Keratinocyte (primary cell): ENCODE measurements at regions not wholly inside any gene's neighbourhood (a gene's known extent, or its start where the extent isn't known, plus 50 kb on each side); places are given as distances from the start of the nearest gene placed in this dataset.

Source experiments
- DNase-seq: peaks from one replicate; pipeline ENCODE4 v3.0.0-alpha.2; 2011; ENCODE audit warnings: low read depth, missing footprints, low spot score
- FAIRE-seq: peaks from 2 replicates; lab custom pipeline; 2011; peaks lifted over from hg19 to GRCh38; lab: Jason Lieb, UNC
- H2AFZ ChIP-seq: 2 replicates; pipeline ENCODE4 v1.6.0; 2012; ENCODE audit warnings: low read length, control low read depth, inconsistent platforms; ENCODE audit not compliant: control insufficient read depth
- H3K27ac ChIP-seq: 2 replicates; pipeline ENCODE4 v1.5.1; 2011; ENCODE audit warnings: low read length; ENCODE audit not compliant: control insufficient read depth, insufficient read depth
- H3K27me3 ChIP-seq: 3 replicates; pipeline ENCODE4 v1.6.0; 2011; ENCODE audit warnings: low read length; ENCODE audit not compliant: control insufficient read depth, insufficient read depth; ENCODE audit errors: extremely low read depth
- H3K36me3 ChIP-seq, 2 experiments: 2 replicates in 1 of 2; 3 replicates in 1 of 2; pipeline ENCODE4 v1.5.1; 2011; ENCODE audit warnings: low read length in 2 of 2, mild to moderate bottlenecking in 1 of 2; ENCODE audit not compliant: control insufficient read depth in 2 of 2, insufficient read depth in 2 of 2; ENCODE audit errors: extremely low read depth in 1 of 2
- H3K4me1 ChIP-seq: 3 replicates; pipeline ENCODE4 v1.5.1; 2011; ENCODE audit warnings: low read length; ENCODE audit not compliant: control insufficient read depth, insufficient read depth; ENCODE audit errors: extremely low read depth
- H3K4me2 ChIP-seq: 3 replicates; pipeline ENCODE4 v1.6.0; 2011; ENCODE audit warnings: low read depth, low read length; ENCODE audit not compliant: control insufficient read depth, insufficient read depth; ENCODE audit errors: extremely low read depth
- H3K4me3 ChIP-seq, 3 experiments: fragments of 200-600 bp in 1 of 3; sonication (generic) in 1 of 3; 2 replicates in 2 of 3; 3 replicates in 1 of 3; pipeline ENCODE4 v1.5.1; 2011 to 2016; ENCODE audit warnings: low read length in 3 of 3, mild to moderate bottlenecking in 3 of 3, control low read depth in 2 of 3, inconsistent platforms in 1 of 3, low read depth in 1 of 3, mixed read lengths in 1 of 3, mixed run types in 1 of 3, moderate library complexity in 1 of 3; ENCODE audit not compliant: control insufficient read depth in 2 of 3, insufficient read depth in 2 of 3; ENCODE audit errors: extremely low read depth in 1 of 3
- H3K79me2 ChIP-seq: 2 replicates; pipeline ENCODE4 v1.6.0; 2012; ENCODE audit warnings: low read length; ENCODE audit not compliant: control insufficient read depth, insufficient read depth
- H3K9ac ChIP-seq: 3 replicates; pipeline ENCODE4 v1.6.0; 2011; ENCODE audit warnings: low read length; ENCODE audit not compliant: control insufficient read depth, insufficient read depth; ENCODE audit errors: extremely low read depth
- H3K9me1 ChIP-seq: 3 replicates; pipeline ENCODE4 v1.6.0; 2011; ENCODE audit warnings: low read length; ENCODE audit not compliant: control insufficient read depth, insufficient read depth; ENCODE audit errors: extremely low read depth
- H3K9me3 ChIP-seq: 2 replicates; pipeline ENCODE4 v1.5.1; 2012; ENCODE audit warnings: low read depth, low read length; ENCODE audit not compliant: control insufficient read depth
- H4K20me1 ChIP-seq: 3 replicates; pipeline ENCODE4 v1.6.0; 2011; ENCODE audit warnings: low read length; ENCODE audit not compliant: control insufficient read depth, insufficient read depth; ENCODE audit errors: extremely low read depth
- EZH2 ChIP-seq: IDR thresholded peaks from one replicate; pipeline ENCODE4 v1.6.1; 2012; ENCODE audit warnings: inconsistent platforms, mild to moderate bottlenecking, low read length, moderate library complexity
- dilution Hi-C: fragments of 300-500 bp; cut with MboI; formaldehyde crosslinking; loops from one replicate; pipeline ENCODE4 v1.7.0; 2020; ENCODE audit warnings: low sequenced_read_pairs; ENCODE audit not compliant: extremely low pct_ligation_motif_present
- TF ChIP-seq, protein P1 (sequence below), 3 experiments: IDR thresholded peaks in 1 of 3; conservative IDR thresholded peaks in 1 of 3; optimal IDR thresholded peaks in 1 of 3; 2 replicates in 2 of 3; 3 replicates in 1 of 3; pipeline versions ENCODE3 to v1.5.1; 2011; ENCODE audit warnings: low read length in 3 of 3, mild to moderate bottlenecking in 3 of 3, moderate library complexity in 2 of 3, control low read depth in 1 of 3, inconsistent platforms in 1 of 3; ENCODE audit not compliant: insufficient read depth in 2 of 3; ENCODE audit errors: extremely low read depth in 1 of 3

DNA sequence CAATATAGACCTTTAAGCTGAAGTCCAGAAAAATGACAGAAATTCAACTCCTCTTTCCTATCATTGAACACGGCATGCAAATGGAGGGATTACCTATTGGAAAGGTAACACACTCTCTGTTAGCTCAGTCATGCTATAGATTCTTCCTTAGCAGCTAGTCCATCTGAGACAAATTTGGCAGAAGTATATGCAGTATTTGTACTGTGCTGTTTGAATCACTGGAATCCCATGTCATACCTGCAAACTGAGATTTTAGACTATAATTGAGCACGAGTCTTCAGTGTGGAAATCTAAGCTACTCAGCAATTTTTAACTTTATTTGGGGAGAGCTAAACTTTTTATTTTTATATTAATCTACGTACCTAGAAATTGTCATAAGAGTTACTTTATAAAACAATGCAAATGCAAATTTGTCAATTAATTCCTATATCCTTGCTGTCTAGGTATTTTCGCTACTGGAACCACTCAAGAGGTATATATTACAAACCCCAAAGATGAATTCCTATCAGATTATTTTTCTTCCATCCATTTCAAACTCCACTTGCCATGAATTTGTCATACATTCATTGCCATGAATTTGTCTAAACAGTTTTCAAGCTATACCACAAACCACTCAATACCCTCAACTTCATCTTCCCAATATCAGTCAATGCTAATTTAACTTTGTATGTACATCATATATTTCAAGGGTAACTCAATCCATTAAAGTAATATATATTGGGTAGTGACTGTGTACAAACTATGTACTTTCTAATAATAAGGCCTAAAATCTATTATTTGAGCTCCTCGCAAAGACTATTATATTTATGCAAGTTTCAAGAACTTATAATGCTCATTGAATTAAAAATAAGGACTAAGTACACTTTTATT, 224.8 kb downstream of the MEF2C start:
- H3K9me3 ChIP-seq = no peaks in the 10 kb centered on the region
- H3K36me3 ChIP-seq = no peaks in the 10 kb centered on the region
- no peaks in the 10 kb centered on the region for H4K20me1 ChIP-seq
- dilution Hi-C loops = no loop called here
- H3K79me2 ChIP-seq = no peaks in the 10 kb centered on the region
- no peaks in the 10 kb centered on the region for H3K9me1 ChIP-seq
- peaks cover 33% of the 10 kb centered on the region for H3K27me3 ChIP-seq
- no peak overlapping the region for H3K4me3 ChIP-seq
- no peak for FAIRE-seq
- H3K4me2 ChIP-seq = no peak overlapping the region
- TF ChIP-seq, protein P1, sequence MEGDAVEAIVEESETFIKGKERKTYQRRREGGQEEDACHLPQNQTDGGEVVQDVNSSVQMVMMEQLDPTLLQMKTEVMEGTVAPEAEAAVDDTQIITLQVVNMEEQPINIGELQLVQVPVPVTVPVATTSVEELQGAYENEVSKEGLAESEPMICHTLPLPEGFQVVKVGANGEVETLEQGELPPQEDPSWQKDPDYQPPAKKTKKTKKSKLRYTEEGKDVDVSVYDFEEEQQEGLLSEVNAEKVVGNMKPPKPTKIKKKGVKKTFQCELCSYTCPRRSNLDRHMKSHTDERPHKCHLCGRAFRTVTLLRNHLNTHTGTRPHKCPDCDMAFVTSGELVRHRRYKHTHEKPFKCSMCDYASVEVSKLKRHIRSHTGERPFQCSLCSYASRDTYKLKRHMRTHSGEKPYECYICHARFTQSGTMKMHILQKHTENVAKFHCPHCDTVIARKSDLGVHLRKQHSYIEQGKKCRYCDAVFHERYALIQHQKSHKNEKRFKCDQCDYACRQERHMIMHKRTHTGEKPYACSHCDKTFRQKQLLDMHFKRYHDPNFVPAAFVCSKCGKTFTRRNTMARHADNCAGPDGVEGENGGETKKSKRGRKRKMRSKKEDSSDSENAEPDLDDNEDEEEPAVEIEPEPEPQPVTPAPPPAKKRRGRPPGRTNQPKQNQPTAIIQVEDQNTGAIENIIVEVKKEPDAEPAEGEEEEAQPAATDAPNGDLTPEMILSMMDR (optimal IDR thresholded peaks at IDR 0.05 in 1 of 3, IDR thresholded peaks at IDR 0.05 in 1 of 3, conservative IDR thresholded peaks at IDR 0.05 in 1 of 3; ENCODE audit: extremely low read depth in 1 of 3, insufficient read depth in 2 of 3, low read length in 3 of 3) = no peak
- TF ChIP-seq EZH2 = no peak
- no peak for DNase-seq
- H2AFZ ChIP-seq = no peak overlapping the region
- no peak overlapping the region for H3K27ac ChIP-seq
- H3K9ac ChIP-seq = no peak overlapping the region
- H3K4me1 ChIP-seq = no peaks in the 10 kb centered on the region

GRCh38 chr5:88657136-88657535, 225.8 kb downstream of the MEF2C start:
- H4K20me1 ChIP-seq = no peaks in the 10 kb centered on the region
- no peak overlapping the region for H3K4me2 ChIP-seq
- FAIRE-seq = no peak
- H3K27me3 ChIP-seq = peaks cover 28% of the 10 kb centered on the region
- no peak overlapping the region for H2AFZ ChIP-seq
- H3K9me1 ChIP-seq = no peaks in the 10 kb centered on the region
- no peaks in the 10 kb centered on the region for H3K9me3 ChIP-seq
- TF ChIP-seq EZH2 = no peak
- TF ChIP-seq, protein P1 (optimal IDR thresholded peaks at IDR 0.05 in 1 of 3, IDR thresholded peaks at IDR 0.05 in 1 of 3, conservative IDR thresholded peaks at IDR 0.05 in 1 of 3; ENCODE audit: extremely low read depth in 1 of 3, insufficient read depth in 2 of 3, low read length in 3 of 3) = no peak
- no peak overlapping the region for H3K27ac ChIP-seq
- no peaks in the 10 kb centered on the region for H3K4me1 ChIP-seq
- DNase-seq = no peak
- H3K79me2 ChIP-seq = no peaks in the 10 kb centered on the region
- no peak overlapping the region for H3K4me3 ChIP-seq
- no peak overlapping the region for H3K9ac ChIP-seq
- no peaks in the 10 kb centered on the region for H3K36me3 ChIP-seq
- dilution Hi-C loops = no loop called here
